ENCODE measurements at regions not wholly inside any gene's neighbourhood (a gene's known extent, or its start where the extent isn't known, plus 50 kb on each side); places are given as distances from the start of the nearest gene placed in this dataset.

DNA sequence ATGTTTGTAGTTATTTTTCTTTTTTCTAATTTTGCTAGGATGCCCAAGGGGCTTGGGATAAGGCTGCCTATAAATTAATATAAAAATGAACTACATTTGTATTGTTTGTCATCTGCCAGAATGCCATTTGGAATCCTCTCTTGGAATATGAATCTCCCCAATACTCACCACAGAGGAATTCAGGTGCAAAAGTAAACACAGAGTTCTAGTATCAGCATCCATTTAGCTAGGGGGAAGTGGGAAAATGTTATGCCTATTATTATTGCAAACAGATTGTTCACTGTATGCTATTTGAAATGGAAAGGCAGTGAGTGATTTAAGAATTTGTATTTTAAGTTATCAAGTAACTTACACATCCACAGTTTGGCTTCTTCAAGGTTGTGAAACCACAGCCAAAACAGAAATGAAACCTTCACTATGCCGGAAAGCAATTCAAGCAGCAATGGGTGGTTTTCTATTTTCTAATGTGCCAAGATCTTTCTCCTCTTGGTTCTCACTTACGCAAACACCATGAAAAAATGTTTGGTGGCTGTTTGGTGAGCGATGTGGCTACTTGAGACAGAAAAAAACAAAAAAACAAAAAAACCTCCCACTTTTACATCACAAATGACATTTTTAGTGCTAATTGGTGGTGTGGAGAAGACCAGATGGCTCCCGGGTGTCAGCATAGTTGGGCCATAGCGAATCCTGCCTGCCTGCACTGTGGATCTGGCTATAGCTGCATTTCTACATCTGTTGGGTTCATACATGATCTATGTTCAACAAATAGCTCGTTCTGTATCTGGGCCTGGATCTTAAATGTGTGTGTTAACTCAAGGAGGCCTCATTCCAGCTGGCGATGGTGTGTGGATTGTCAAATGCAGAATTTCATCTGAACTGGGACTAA, 200.8 kb upstream of the GIMD1 start:
- no peak for TF ChIP-seq YY1 (IDR thresholded peaks at IDR 0.05; ENCODE audit: insufficient read depth, insufficient read length)
- no peak for TF ChIP-seq ZNF274 (IDR thresholded peaks at IDR 0.05; ENCODE audit: low read depth, low read length)
- TF ChIP-seq SUZ12 (IDR thresholded peaks at IDR 0.05; ENCODE audit: extremely low read depth, insufficient read depth, insufficient read length): no peak
